H1 (cell line): ENCODE measurements at regions not wholly inside any gene's neighbourhood (a gene's known extent, or its start where the extent isn't known, plus 50 kb on each side); places are given as distances from the start of the nearest gene placed in this dataset.

ENCODE experiments used
- BRCA1 ChIP-seq: IDR thresholded peaks from 2 replicates; pipeline ENCODE4 v1.6.1; 2012; ENCODE audit warnings: low read depth, low read length, improper control_type of control experiment
- EGR1 ChIP-seq: IDR thresholded peaks from 2 replicates; pipeline ENCODE4 v1.6.1; 2011; ENCODE audit warnings: low read depth, low read length, borderline replicate concordance
- EZH2 ChIP-seq: fragments of 200-600 bp; sonication (generic); IDR thresholded peaks from 2 replicates; pipeline ENCODE4 v1.7.1; 2012; ENCODE audit warnings: low read depth, mild to moderate bottlenecking, moderate library complexity, low read length, inconsistent platforms; ENCODE audit not compliant: severe bottlenecking
- SIRT6 ChIP-seq: IDR thresholded peaks from one replicate; pipeline ENCODE4 v1.7.1; 2012; ENCODE audit warnings: low read length, inconsistent platforms
- TF ChIP-seq, protein P1 (sequence below): fragments of 300-600 bp; sonication (generic); IDR thresholded peaks from 2 replicates; pipeline ENCODE4 v1.7.1; 2012; ENCODE audit warnings: low read length, moderate library complexity, mild to moderate bottlenecking, inconsistent platforms; ENCODE audit not compliant: insufficient replicate concordance
- TF ChIP-seq, protein P2 (sequence below): IDR thresholded peaks from 2 replicates; pipeline ENCODE4 v1.6.1; 2012; ENCODE audit warnings: inconsistent platforms

DNA sequence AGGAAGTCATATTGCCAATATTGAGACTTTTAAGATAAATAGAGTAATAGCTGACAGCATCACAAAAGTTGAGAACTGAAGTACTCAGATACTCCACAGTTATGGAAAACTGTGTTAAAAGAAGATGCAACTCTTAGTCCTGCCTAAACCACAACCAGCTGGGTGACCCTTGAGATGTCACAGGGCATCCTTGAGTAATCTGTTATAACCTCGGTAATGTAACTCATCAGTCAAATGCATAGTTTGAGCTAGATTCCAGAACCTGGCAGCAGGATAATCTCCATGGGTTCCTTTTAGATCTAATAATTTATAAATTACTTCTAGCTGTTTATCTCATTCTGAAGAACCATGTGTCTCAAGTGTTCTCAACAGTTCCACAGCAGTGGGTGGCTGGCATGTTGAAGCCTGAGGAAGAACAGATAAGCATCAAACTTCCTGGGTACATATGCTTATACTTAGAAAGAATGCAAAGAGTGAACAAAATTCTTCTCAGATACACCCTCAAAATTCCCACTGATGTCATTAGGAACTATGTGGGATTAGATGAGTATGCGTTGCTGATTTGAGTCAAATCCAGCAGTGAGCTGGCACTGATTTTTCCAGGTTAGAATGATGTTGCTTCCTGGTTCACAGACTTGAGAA is 304.1 kb upstream of the ERBB4 start (continued):
- TF ChIP-seq, protein P1, sequence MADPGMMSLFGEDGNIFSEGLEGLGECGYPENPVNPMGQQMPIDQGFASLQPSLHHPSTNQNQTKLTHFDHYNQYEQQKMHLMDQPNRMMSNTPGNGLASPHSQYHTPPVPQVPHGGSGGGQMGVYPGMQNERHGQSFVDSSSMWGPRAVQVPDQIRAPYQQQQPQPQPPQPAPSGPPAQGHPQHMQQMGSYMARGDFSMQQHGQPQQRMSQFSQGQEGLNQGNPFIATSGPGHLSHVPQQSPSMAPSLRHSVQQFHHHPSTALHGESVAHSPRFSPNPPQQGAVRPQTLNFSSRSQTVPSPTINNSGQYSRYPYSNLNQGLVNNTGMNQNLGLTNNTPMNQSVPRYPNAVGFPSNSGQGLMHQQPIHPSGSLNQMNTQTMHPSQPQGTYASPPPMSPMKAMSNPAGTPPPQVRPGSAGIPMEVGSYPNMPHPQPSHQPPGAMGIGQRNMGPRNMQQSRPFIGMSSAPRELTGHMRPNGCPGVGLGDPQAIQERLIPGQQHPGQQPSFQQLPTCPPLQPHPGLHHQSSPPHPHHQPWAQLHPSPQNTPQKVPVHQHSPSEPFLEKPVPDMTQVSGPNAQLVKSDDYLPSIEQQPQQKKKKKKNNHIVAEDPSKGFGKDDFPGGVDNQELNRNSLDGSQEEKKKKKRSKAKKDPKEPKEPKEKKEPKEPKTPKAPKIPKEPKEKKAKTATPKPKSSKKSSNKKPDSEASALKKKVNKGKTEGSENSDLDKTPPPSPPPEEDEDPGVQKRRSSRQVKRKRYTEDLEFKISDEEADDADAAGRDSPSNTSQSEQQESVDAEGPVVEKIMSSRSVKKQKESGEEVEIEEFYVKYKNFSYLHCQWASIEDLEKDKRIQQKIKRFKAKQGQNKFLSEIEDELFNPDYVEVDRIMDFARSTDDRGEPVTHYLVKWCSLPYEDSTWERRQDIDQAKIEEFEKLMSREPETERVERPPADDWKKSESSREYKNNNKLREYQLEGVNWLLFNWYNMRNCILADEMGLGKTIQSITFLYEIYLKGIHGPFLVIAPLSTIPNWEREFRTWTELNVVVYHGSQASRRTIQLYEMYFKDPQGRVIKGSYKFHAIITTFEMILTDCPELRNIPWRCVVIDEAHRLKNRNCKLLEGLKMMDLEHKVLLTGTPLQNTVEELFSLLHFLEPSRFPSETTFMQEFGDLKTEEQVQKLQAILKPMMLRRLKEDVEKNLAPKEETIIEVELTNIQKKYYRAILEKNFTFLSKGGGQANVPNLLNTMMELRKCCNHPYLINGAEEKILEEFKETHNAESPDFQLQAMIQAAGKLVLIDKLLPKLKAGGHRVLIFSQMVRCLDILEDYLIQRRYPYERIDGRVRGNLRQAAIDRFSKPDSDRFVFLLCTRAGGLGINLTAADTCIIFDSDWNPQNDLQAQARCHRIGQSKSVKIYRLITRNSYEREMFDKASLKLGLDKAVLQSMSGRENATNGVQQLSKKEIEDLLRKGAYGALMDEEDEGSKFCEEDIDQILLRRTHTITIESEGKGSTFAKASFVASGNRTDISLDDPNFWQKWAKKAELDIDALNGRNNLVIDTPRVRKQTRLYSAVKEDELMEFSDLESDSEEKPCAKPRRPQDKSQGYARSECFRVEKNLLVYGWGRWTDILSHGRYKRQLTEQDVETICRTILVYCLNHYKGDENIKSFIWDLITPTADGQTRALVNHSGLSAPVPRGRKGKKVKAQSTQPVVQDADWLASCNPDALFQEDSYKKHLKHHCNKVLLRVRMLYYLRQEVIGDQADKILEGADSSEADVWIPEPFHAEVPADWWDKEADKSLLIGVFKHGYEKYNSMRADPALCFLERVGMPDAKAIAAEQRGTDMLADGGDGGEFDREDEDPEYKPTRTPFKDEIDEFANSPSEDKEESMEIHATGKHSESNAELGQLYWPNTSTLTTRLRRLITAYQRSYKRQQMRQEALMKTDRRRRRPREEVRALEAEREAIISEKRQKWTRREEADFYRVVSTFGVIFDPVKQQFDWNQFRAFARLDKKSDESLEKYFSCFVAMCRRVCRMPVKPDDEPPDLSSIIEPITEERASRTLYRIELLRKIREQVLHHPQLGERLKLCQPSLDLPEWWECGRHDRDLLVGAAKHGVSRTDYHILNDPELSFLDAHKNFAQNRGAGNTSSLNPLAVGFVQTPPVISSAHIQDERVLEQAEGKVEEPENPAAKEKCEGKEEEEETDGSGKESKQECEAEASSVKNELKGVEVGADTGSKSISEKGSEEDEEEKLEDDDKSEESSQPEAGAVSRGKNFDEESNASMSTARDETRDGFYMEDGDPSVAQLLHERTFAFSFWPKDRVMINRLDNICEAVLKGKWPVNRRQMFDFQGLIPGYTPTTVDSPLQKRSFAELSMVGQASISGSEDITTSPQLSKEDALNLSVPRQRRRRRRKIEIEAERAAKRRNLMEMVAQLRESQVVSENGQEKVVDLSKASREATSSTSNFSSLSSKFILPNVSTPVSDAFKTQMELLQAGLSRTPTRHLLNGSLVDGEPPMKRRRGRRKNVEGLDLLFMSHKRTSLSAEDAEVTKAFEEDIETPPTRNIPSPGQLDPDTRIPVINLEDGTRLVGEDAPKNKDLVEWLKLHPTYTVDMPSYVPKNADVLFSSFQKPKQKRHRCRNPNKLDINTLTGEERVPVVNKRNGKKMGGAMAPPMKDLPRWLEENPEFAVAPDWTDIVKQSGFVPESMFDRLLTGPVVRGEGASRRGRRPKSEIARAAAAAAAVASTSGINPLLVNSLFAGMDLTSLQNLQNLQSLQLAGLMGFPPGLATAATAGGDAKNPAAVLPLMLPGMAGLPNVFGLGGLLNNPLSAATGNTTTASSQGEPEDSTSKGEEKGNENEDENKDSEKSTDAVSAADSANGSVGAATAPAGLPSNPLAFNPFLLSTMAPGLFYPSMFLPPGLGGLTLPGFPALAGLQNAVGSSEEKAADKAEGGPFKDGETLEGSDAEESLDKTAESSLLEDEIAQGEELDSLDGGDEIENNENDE: no peak
- no peak for TF ChIP-seq EGR1
- no peak for TF ChIP-seq EZH2
- no peak for TF ChIP-seq BRCA1
- TF ChIP-seq, protein P2, sequence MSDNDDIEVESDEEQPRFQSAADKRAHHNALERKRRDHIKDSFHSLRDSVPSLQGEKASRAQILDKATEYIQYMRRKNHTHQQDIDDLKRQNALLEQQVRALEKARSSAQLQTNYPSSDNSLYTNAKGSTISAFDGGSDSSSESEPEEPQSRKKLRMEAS: no peak
- TF ChIP-seq SIRT6: no peak
